Retinal pigment epithelial cell (primary cell): ENCODE measurements at regions not wholly inside any gene's neighbourhood (a gene's known extent, or its start where the extent isn't known, plus 50 kb on each side); places are given as distances from the start of the nearest gene placed in this dataset.

Experiments used
- DNase-seq: peaks from one replicate; pipeline ENCODE4 v3.0.0-alpha.2; 2010; ENCODE audit warnings: low read depth
- H3K4me3 ChIP-seq: 2 replicates; pipeline ENCODE4 v1.5.1; 2011; ENCODE audit warnings: mild to moderate bottlenecking, low read length, control low read depth, moderate library complexity
- CTCF ChIP-seq: conservative IDR thresholded peaks from 2 replicates; pipeline ENCODE4 v1.5.1; 2011; ENCODE audit warnings: low read depth, low read length, control low read depth, inconsistent platforms

GRCh38 chr2:11042841-11043240, 112.4 kb upstream of the SLC66A3 start:
- DNase-seq: no peak
- H3K4me3 ChIP-seq: no peak overlapping the region
- no peak for TF ChIP-seq CTCF

GRCh38 chr2:11043245-11043644, 112.0 kb upstream of the SLC66A3 start:
- no peak for TF ChIP-seq CTCF
- DNase-seq: no peak

GRCh38 chr2:11044201-11044600, 111.1 kb upstream of the SLC66A3 start:
- H3K4me3 ChIP-seq: no peak overlapping the region
- DNase-seq: no peak
- TF ChIP-seq CTCF: no peak

More at GRCh38 chr2:11043245-11043644, 112.0 kb upstream of the SLC66A3 start:
- no peak overlapping the region for H3K4me3 ChIP-seq

- DNase-seq: no peak
- no peak for TF ChIP-seq CTCF
- H3K4me3 ChIP-seq: no peak overlapping the region
Observed at GRCh38 chr2:11045294-11045693, 110.0 kb upstream of the SLC66A3 start.

GRCh38 chr2:11048335-11049008, 106.8 kb upstream of the SLC66A3 start:
- H3K4me3 ChIP-seq: no peak overlapping the region
- no peak for TF ChIP-seq CTCF
- DNase-seq: no peak

GRCh38 chr2:11050565-11050964, 104.7 kb upstream of the SLC66A3 start:
- no peak for DNase-seq
- no peak for TF ChIP-seq CTCF
- H3K4me3 ChIP-seq: no peak overlapping the region

GRCh38 chr2:11051280-11051679, 104.0 kb upstream of the SLC66A3 start:
- no peak for TF ChIP-seq CTCF
- DNase-seq: no peak
- no peak overlapping the region for H3K4me3 ChIP-seq
